Activated T-helper 1 cell treated with anti-CD3 and anti-CD28 coated beads, Interleukin-12 subunit alpha, Interleukin-12 subunit beta, Interleukin-2, Interleukin-4 antibody, amounts not matched to agents 30 ng/mL and 10 ng/mL and 1 ng/mL, durations not matched to agents 14 hours and 24 hours and 36 hours (primary cell): ENCODE measurements at regions not wholly inside any gene's neighbourhood (a gene's known extent, or its start where the extent isn't known, plus 50 kb on each side); places are given as distances from the start of the nearest gene placed in this dataset.

Experiments used
- DNase-seq: peaks from one replicate; pipeline ENCODE4 v3.0.0; 2021; ENCODE audit warnings: low spot score
- H3K27ac Mint-ChIP-seq: one replicate; pipeline ENCODE4 v1.8.0; 2021; ENCODE audit warnings: mild to moderate bottlenecking, mixed read lengths
- H3K27me3 Mint-ChIP-seq: one replicate; pipeline ENCODE4 v1.8.0; 2022; ENCODE audit warnings: mild to moderate bottlenecking, moderate library complexity, mixed read lengths; ENCODE audit not compliant: insufficient read depth
- H3K36me3 Mint-ChIP-seq: one replicate; pipeline ENCODE4 v1.8.0; 2021; ENCODE audit warnings: low read depth, mixed read lengths
- H3K4me1 Mint-ChIP-seq: one replicate; pipeline ENCODE4 v1.8.0; 2021; ENCODE audit warnings: low read depth, mixed read lengths
- H3K4me3 Mint-ChIP-seq: one replicate; pipeline ENCODE4 v1.8.0; 2021; ENCODE audit warnings: mild to moderate bottlenecking, moderate library complexity, mixed read lengths
- H3K9me3 Mint-ChIP-seq: one replicate; pipeline ENCODE4 v1.8.0; 2021; ENCODE audit warnings: mixed read lengths
- intact Hi-C: fragments of 100-400 bp; cut with micrococcal nuclease; formaldehyde crosslinking; loops from one replicate; pipeline ENCODE4 v1.15.1; 2024

GRCh38 chr2:175403599-175404221 is 222.2 kb upstream of the ATP5MC3 start:
- Mint-ChIP-seq H3K4me3 (no peak overlapping the region), H3K27me3 (peaks cover 7% of the 10 kb centered on the region), H3K27ac (no peak overlapping the region), H3K9me3 (no peaks in the 10 kb centered on the region), H3K4me1 (no peaks in the 10 kb centered on the region), H3K36me3 (no peaks in the 10 kb centered on the region)
- DNase-seq, result no peak
- intact Hi-C loops, result no loop called here

- no peak overlapping the region for H3K4me3 Mint-ChIP-seq
- no peaks in the 10 kb centered on the region for H3K36me3 Mint-ChIP-seq
- DNase-seq, result no peak
- H3K4me1 Mint-ChIP-seq, result no peaks in the 10 kb centered on the region
- H3K27ac Mint-ChIP-seq, result no peak overlapping the region
- intact Hi-C loops, result no loop called here
- no peaks in the 10 kb centered on the region for H3K9me3 Mint-ChIP-seq
- H3K27me3 Mint-ChIP-seq, result peaks cover 5% of the 10 kb centered on the region
Measured at GRCh38 chr2:175402571-175402970, 221.1 kb upstream of the ATP5MC3 start.

- H3K9me3 Mint-ChIP-seq, result no peaks in the 10 kb centered on the region
- no peak overlapping the region for H3K4me3 Mint-ChIP-seq
- intact Hi-C loops, result no loop called here
- no peaks in the 10 kb centered on the region for H3K36me3 Mint-ChIP-seq
- DNase-seq, result no peak
- H3K4me1 Mint-ChIP-seq, result no peaks in the 10 kb centered on the region
- H3K27me3 Mint-ChIP-seq, result peaks cover 3% of the 10 kb centered on the region
- H3K27ac Mint-ChIP-seq, result no peak overlapping the region
Measured at GRCh38 chr2:175401956-175402469, 220.5 kb upstream of the ATP5MC3 start.

- Mint-ChIP-seq H3K36me3 (no peaks in the 10 kb centered on the region), H3K27ac (no peak overlapping the region), H3K27me3 (peaks cover 3% of the 10 kb centered on the region), H3K9me3 (no peaks in the 10 kb centered on the region), H3K4me3 (no peak overlapping the region), H3K4me1 (no peaks in the 10 kb centered on the region)
- no peak for DNase-seq
- intact Hi-C loops, result no loop called here
Measured at GRCh38 chr2:175400975-175401374, 219.5 kb upstream of the ATP5MC3 start.

GRCh38 chr2:175399326-175399725 is 217.8 kb upstream of the ATP5MC3 start:
- H3K4me3 Mint-ChIP-seq, result no peak overlapping the region
- intact Hi-C loops, result no loop called here

GRCh38 chr2:175398848-175399247 is 217.3 kb upstream of the ATP5MC3 start:
- intact Hi-C loops, result no loop called here
- H3K4me3 Mint-ChIP-seq, result no peak overlapping the region

More at GRCh38 chr2:175399326-175399725, 217.8 kb upstream of the ATP5MC3 start:
- no peaks in the 10 kb centered on the region for H3K36me3 Mint-ChIP-seq
- H3K27ac Mint-ChIP-seq, result no peak overlapping the region
- H3K4me1 Mint-ChIP-seq, result no peaks in the 10 kb centered on the region
- no peak for DNase-seq
- H3K27me3 Mint-ChIP-seq, result peaks cover 3% of the 10 kb centered on the region
- no peaks in the 10 kb centered on the region for H3K9me3 Mint-ChIP-seq

GRCh38 chr2:175396696-175397095 is 215.2 kb upstream of the ATP5MC3 start:
- Mint-ChIP-seq H3K27me3 (peaks cover 3% of the 10 kb centered on the region), H3K4me3 (no peak overlapping the region), H3K27ac (no peak overlapping the region), H3K36me3 (no peaks in the 10 kb centered on the region), H3K4me1 (no peaks in the 10 kb centered on the region), H3K9me3 (no peaks in the 10 kb centered on the region)
- no peak for DNase-seq
- intact Hi-C loops, result no loop called here

More at GRCh38 chr2:175398848-175399247, 217.3 kb upstream of the ATP5MC3 start:
- Mint-ChIP-seq H3K9me3 (no peaks in the 10 kb centered on the region), H3K27me3 (peaks cover 3% of the 10 kb centered on the region), H3K36me3 (no peaks in the 10 kb centered on the region), H3K4me1 (no peaks in the 10 kb centered on the region), H3K27ac (no peak overlapping the region)
- DNase-seq, result no peak

GRCh38 chr2:175393851-175394250 is 212.3 kb upstream of the ATP5MC3 start:
- intact Hi-C loops, result no loop called here
- no peak for DNase-seq
- Mint-ChIP-seq H3K4me3 (no peak overlapping the region), H3K9me3 (no peaks in the 10 kb centered on the region), H3K27ac (no peak overlapping the region), H3K27me3 (no peaks in the 10 kb centered on the region), H3K36me3 (no peaks in the 10 kb centered on the region), H3K4me1 (no peaks in the 10 kb centered on the region)

- Mint-ChIP-seq H3K9me3 (peaks cover 25% of the 10 kb centered on the region), H3K4me1 (no peaks in the 10 kb centered on the region), H3K4me3 (no peak overlapping the region), H3K27ac (no peak overlapping the region), H3K36me3 (no peaks in the 10 kb centered on the region), H3K27me3 (no peaks in the 10 kb centered on the region)
- intact Hi-C loops, result no loop called here
- DNase-seq, result no peak
Measured at GRCh38 chr2:175383286-175383685, 201.8 kb upstream of the ATP5MC3 start.

GRCh38 chr2:175373729-175374128 is 192.2 kb upstream of the ATP5MC3 start:
- Mint-ChIP-seq H3K9me3 (no peaks in the 10 kb centered on the region), H3K36me3 (no peaks in the 10 kb centered on the region), H3K27ac (no peak overlapping the region), H3K4me3 (no peak overlapping the region), H3K27me3 (peaks cover 8% of the 10 kb centered on the region), H3K4me1 (no peaks in the 10 kb centered on the region)
- DNase-seq, result no peak
- intact Hi-C loops, result no loop called here

- H3K4me1 Mint-ChIP-seq, result no peaks in the 10 kb centered on the region
- peaks cover 8% of the 10 kb centered on the region for H3K27me3 Mint-ChIP-seq
- H3K27ac Mint-ChIP-seq, result no peak overlapping the region
- no peaks in the 10 kb centered on the region for H3K9me3 Mint-ChIP-seq
- intact Hi-C loops, result no loop called here
- no peak overlapping the region for H3K4me3 Mint-ChIP-seq
- no peaks in the 10 kb centered on the region for H3K36me3 Mint-ChIP-seq
- DNase-seq, result no peak
Measured at GRCh38 chr2:175372704-175373701, 191.5 kb upstream of the ATP5MC3 start.

GRCh38 chr2:175371378-175371777 is 189.9 kb upstream of the ATP5MC3 start:
- no peaks in the 10 kb centered on the region for H3K36me3 Mint-ChIP-seq
- H3K9me3 Mint-ChIP-seq, result no peaks in the 10 kb centered on the region
- H3K27me3 Mint-ChIP-seq, result peaks cover 8% of the 10 kb centered on the region
- no peak overlapping the region for H3K27ac Mint-ChIP-seq
- intact Hi-C loops, result no loop called here
- no peaks in the 10 kb centered on the region for H3K4me1 Mint-ChIP-seq
- H3K4me3 Mint-ChIP-seq, result no peak overlapping the region
- no peak for DNase-seq

GRCh38 chr2:175366815-175367214 is 185.3 kb upstream of the ATP5MC3 start:
- H3K36me3 Mint-ChIP-seq, result no peaks in the 10 kb centered on the region
- H3K4me3 Mint-ChIP-seq, result no peak overlapping the region
- DNase-seq, result no peak
- peaks cover 7% of the 10 kb centered on the region for H3K27me3 Mint-ChIP-seq
- no peaks in the 10 kb centered on the region for H3K4me1 Mint-ChIP-seq
- no peaks in the 10 kb centered on the region for H3K9me3 Mint-ChIP-seq
- intact Hi-C loops, result loop anchor here (1.0 to 10.0 kb wide), 6 partner anchors 323 to 1285 kb away; no protein-coding TSS in a partner anchor
- H3K27ac Mint-ChIP-seq, result no peak overlapping the region
